ENCODE measurements at regions not wholly inside any gene's neighbourhood (a gene's known extent, or its start where the extent isn't known, plus 50 kb on each side); places are given as distances from the start of the nearest gene placed in this dataset.
"Not testable (repeated sequence)": the region's sequence is repeated elsewhere in the genome, so short reads cannot be mapped to it uniquely, and the experiment has no call there.

- Histone ChIP-seq H3K9me3 (no peaks in the 10 kb centered on the region), H3K36me3 (replicated peaks) (no peaks in the 10 kb centered on the region), H3K27me3 (ENCODE audit: low read depth) (no peaks in the 10 kb centered on the region), H3K4me1 (no peaks in the 10 kb centered on the region), H3K4me3 (no peak overlapping the region)
- in situ Hi-C loops (cut with MboI; ENCODE audit: low sequenced_read_pairs): no loop called here
- no peak for DNase-seq (ENCODE audit: low spot score in 2 of 2)
Observed at GRCh38 chr9:30197954-30198353, 2186.5 kb upstream of the ACO1 start.

- in situ Hi-C loops (cut with MboI; ENCODE audit: low sequenced_read_pairs): no loop called here
- H3K36me3 ChIP-seq (replicated peaks): no peaks in the 10 kb centered on the region
- no peaks in the 10 kb centered on the region for H3K9me3 ChIP-seq
Observed at GRCh38 chr9:30198463-30199309, 2185.8 kb upstream of the ACO1 start.

GRCh38 chr9:30201024-30201423 lies 2183.4 kb upstream of the ACO1 start:
- Histone ChIP-seq H3K36me3 (replicated peaks) (no peaks in the 10 kb centered on the region), H3K4me3 (no peak overlapping the region), H3K27me3 (ENCODE audit: low read depth) (no peaks in the 10 kb centered on the region), H3K9me3 (no peaks in the 10 kb centered on the region), H3K4me1 (no peaks in the 10 kb centered on the region)
- in situ Hi-C loops (cut with MboI; ENCODE audit: low sequenced_read_pairs): no loop called here
- DNase-seq (ENCODE audit: low spot score in 2 of 2): no peak

More at GRCh38 chr9:30198463-30199309, 2185.8 kb upstream of the ACO1 start:
- no peak for DNase-seq (ENCODE audit: low spot score in 2 of 2)
- H3K27me3 ChIP-seq (ENCODE audit: low read depth): no peaks in the 10 kb centered on the region
- H3K4me3 ChIP-seq: no peak overlapping the region
- H3K4me1 ChIP-seq: no peaks in the 10 kb centered on the region

DNA sequence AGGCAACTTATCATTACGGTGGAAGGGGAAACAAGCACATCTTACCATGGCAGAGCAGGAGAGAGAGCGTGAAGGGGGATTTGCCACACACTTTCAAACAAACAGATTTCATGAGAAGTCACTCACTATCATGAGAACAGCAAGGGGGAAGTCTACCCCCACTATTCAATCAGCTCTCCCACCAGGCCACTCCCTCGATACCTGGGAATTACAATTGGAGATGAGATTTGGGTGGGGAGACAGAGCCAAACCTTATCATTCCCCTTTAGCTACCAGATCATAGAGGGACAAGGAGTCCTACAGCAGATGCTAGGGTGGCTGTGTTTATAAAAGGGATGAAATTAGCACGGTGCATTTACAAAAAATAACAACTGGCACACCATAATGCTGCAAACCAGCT lies 2149.4 kb upstream of the ACO1 start:
- DNase-seq (ENCODE audit: low spot score in 2 of 2): no peak

GRCh38 chr9:30235564-30235963 lies 2148.9 kb upstream of the ACO1 start:
- Histone ChIP-seq H3K4me1 (no peaks in the 10 kb centered on the region), H3K27me3 (ENCODE audit: low read depth) (no peaks in the 10 kb centered on the region), H3K36me3 (replicated peaks) (no peaks in the 10 kb centered on the region), H3K4me3 (no peak overlapping the region), H3K9me3 (no peaks in the 10 kb centered on the region)
- DNase-seq (ENCODE audit: low spot score in 2 of 2): no peak
- in situ Hi-C loops (cut with MboI; ENCODE audit: low sequenced_read_pairs): no loop called here

More for the DNA sequence above, 2149.4 kb upstream of the ACO1 start:
- Histone ChIP-seq H3K36me3 (replicated peaks) (no peaks in the 10 kb centered on the region), H3K4me1 (no peaks in the 10 kb centered on the region), H3K4me3 (no peak overlapping the region), H3K27me3 (ENCODE audit: low read depth) (no peaks in the 10 kb centered on the region), H3K9me3 (no peaks in the 10 kb centered on the region)
- in situ Hi-C loops (cut with MboI; ENCODE audit: low sequenced_read_pairs): no loop called here

GRCh38 chr9:30239878-30240277 lies 2144.6 kb upstream of the ACO1 start:
- Histone ChIP-seq H3K4me3 (no peak overlapping the region), H3K27me3 (ENCODE audit: low read depth) (no peaks in the 10 kb centered on the region), H3K4me1 (no peaks in the 10 kb centered on the region), H3K9me3 (no peaks in the 10 kb centered on the region), H3K36me3 (replicated peaks) (no peaks in the 10 kb centered on the region)
- in situ Hi-C loops (cut with MboI; ENCODE audit: low sequenced_read_pairs): no loop called here
- DNase-seq (ENCODE audit: low spot score in 2 of 2): no peak

DNA sequence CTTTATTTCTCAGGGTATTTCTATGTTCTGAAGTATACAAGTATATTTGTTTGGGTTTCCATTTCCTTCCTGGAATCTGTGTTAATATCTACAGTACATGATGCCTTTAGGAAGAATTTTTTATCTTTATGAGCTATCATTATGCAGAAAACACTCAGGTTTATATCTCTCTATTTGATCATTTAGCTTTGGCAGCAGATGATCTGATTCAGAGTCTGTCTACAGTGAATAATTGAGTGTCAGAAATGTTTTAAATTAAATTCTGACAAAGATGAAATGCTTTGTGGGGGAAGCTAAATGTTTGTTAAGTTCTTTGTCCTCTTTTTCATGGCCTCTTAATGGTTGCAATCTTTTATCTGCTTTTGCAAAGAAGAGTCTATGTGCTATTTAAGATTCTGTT lies 2141.0 kb upstream of the ACO1 start:
- peaks cover 5% of the 10 kb centered on the region for H3K4me1 ChIP-seq
- DNase-seq (ENCODE audit: low spot score in 2 of 2): no peak
- H3K4me3 ChIP-seq: no peak overlapping the region
- in situ Hi-C loops (cut with MboI; ENCODE audit: low sequenced_read_pairs): no loop called here
- H3K9me3 ChIP-seq: no peaks in the 10 kb centered on the region
- H3K27me3 ChIP-seq (ENCODE audit: low read depth): no peaks in the 10 kb centered on the region
- H3K36me3 ChIP-seq (replicated peaks): no peaks in the 10 kb centered on the region

DNA sequence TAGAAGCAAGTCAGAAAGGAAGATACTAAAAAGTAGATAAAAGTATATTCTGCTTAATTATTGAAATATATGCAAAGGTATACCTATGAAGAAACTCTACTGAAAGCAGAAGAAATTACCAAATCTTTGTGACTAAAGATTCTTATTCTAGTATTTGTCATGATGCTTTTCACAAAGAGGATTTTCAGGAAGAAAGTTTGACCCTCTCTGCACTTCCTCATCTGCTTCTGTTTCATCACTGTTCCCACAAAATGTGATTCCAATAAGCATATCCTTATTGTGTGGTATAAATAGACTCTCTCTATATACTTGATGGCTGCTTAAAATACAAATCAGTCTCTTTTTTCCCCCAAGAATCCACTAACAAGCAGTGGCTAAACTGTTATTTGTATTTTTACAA lies 2139.6 kb upstream of the ACO1 start:
- Histone ChIP-seq H3K36me3 (replicated peaks) (no peaks in the 10 kb centered on the region), H3K27me3 (ENCODE audit: low read depth) (no peaks in the 10 kb centered on the region), H3K9me3 (no peaks in the 10 kb centered on the region), H3K4me3 (no peak overlapping the region), H3K4me1 (peaks cover 12% of the 10 kb centered on the region)
- no peak for DNase-seq (ENCODE audit: low spot score in 2 of 2)
- in situ Hi-C loops (cut with MboI; ENCODE audit: low sequenced_read_pairs): no loop called here

DNA sequence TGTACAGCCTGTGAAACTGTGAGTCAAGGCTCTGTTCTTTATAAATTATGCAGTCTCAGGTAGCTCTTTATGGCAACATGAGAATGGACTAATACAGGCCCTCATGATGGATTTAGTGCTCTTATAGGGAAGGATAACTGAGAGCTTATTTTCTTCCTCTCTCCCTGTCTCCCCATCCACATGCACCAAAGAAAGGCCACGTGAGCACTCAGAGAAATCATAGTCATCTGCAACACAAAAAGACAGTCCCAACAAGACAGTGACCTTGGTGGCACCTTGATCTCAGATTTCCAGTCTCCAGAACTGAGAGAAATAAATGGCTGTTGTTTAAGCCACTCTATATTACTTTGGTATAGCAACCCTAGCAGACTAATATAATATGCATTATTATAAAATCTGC lies 2133.6 kb upstream of the ACO1 start:
- no peaks in the 10 kb centered on the region for H3K27me3 ChIP-seq (ENCODE audit: low read depth)
- H3K9me3 ChIP-seq: no peaks in the 10 kb centered on the region
- in situ Hi-C loops (cut with MboI; ENCODE audit: low sequenced_read_pairs): no loop called here
- H3K4me3 ChIP-seq: no peak overlapping the region
- peaks cover 20% of the 10 kb centered on the region for H3K4me1 ChIP-seq
- no peaks in the 10 kb centered on the region for H3K36me3 ChIP-seq (replicated peaks)
- peak; percentile 20 for DNase-seq (ENCODE audit: low spot score in 2 of 2)

DNA sequence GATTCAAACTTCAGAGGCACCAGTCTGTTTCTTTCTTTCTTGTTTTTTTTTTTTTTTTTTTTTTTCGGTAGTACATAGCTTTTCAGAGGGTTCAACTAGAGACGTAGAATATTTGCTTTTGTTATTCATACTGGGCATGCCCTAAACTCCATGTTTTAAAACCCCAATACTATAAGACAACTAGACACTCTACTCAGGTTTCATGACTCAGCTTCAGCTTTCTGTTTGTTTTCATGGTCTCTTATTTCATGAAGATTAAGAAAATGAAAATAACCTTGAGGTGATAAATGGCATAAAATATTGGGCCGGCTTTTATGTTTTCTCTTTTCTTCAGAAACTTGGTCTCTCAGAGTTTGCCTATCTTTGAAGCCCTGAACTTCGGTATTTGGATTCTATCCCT lies 2126.3 kb upstream of the ACO1 start:
- H3K27me3 ChIP-seq (ENCODE audit: low read depth): no peaks in the 10 kb centered on the region
- DNase-seq (ENCODE audit: low spot score in 2 of 2): no peak
- in situ Hi-C loops (cut with MboI; ENCODE audit: low sequenced_read_pairs): no loop called here
- no peaks in the 10 kb centered on the region for H3K36me3 ChIP-seq (replicated peaks)
- no peak overlapping the region for H3K4me3 ChIP-seq
- H3K9me3 ChIP-seq: no peaks in the 10 kb centered on the region
- no peaks in the 10 kb centered on the region for H3K4me1 ChIP-seq

DNA sequence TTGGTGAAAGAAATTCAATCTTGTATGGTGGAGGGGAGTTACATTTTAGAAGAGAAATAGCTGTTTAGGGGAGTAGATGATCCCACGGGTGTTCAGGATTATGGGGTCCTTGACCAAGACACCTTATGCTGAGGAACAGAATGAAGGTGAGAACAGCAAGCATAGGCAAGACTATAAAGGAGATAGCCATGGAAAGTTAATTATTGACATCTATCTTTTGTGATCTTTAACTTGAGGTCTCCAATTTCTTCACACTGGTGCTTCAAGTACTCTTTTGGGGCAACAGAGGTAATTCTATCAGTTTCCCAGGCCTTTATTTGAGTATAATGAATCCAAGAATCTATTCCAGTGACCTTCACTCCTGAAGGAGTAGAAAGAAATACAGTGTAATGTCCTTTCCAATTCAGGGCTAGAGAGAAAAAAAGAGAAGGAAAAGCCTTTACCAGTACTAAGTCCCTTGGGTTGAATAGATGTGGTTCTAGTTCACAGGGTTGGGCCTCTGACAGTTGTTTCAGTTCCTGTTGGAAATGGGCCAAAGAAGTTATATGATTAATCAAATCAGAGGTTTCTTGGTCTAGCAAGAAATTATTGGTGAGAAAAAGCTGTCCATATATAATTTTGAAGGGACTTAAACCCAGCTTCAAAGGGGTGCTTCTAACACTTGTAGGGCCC lies 2104.1 kb upstream of the ACO1 start:
- H3K27me3 ChIP-seq (ENCODE audit: low read depth): no peaks in the 10 kb centered on the region
- no peaks in the 10 kb centered on the region for H3K4me1 ChIP-seq
- no peak overlapping the region for H3K4me3 ChIP-seq
- in situ Hi-C loops (cut with MboI; ENCODE audit: low sequenced_read_pairs): no loop called here
- no peaks in the 10 kb centered on the region for H3K9me3 ChIP-seq
- H3K36me3 ChIP-seq (replicated peaks): no peaks in the 10 kb centered on the region
- no peak for DNase-seq (ENCODE audit: low spot score in 2 of 2)

DNA sequence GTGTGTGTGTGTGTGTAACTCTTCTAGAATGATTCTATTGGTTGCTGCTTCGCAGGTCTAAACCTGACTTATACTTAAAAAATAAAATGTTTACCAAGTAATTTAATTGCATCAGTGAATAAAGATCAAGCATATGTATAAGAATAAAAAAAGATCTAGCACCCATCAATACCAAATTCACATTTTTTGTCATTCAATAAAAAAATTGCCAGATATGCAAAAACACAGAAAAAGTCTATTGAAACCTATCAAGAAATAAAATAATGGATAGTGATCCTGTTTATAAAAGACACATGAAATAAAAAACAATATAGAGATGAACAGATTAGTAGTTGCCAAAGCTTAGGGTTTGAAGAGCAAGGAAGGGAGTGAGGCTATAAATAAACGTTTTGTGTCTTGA lies 2095.0 kb upstream of the ACO1 start:
- in situ Hi-C loops (cut with MboI; ENCODE audit: low sequenced_read_pairs): no loop called here
- H3K4me3 ChIP-seq: no peak overlapping the region
- H3K27me3 ChIP-seq (ENCODE audit: low read depth): no peaks in the 10 kb centered on the region
- no peak for DNase-seq (ENCODE audit: low spot score in 2 of 2)
- H3K36me3 ChIP-seq (replicated peaks): no peaks in the 10 kb centered on the region
- no peaks in the 10 kb centered on the region for H3K4me1 ChIP-seq
- no peaks in the 10 kb centered on the region for H3K9me3 ChIP-seq

GRCh38 chr9:30292026-30292425 lies 2092.4 kb upstream of the ACO1 start:
- H3K4me3 ChIP-seq; H3K36me3 ChIP-seq (replicated peaks); DNase-seq (ENCODE audit: low spot score in 2 of 2); H3K4me1 ChIP-seq; H3K9me3 ChIP-seq; H3K27me3 ChIP-seq (ENCODE audit: low read depth); in situ Hi-C loops (cut with MboI; ENCODE audit: low sequenced_read_pairs): not testable (repeated sequence)

- Histone ChIP-seq H3K4me1 (no peaks in the 10 kb centered on the region), H3K36me3 (replicated peaks) (no peaks in the 10 kb centered on the region), H3K4me3 (no peak overlapping the region), H3K27me3 (ENCODE audit: low read depth) (no peaks in the 10 kb centered on the region), H3K9me3 (no peaks in the 10 kb centered on the region)
- no peak for DNase-seq (ENCODE audit: low spot score in 2 of 2)
- in situ Hi-C loops (cut with MboI; ENCODE audit: low sequenced_read_pairs): no loop called here
Observed at GRCh38 chr9:30293231-30293630, 2091.2 kb upstream of the ACO1 start.

Measured in HAP-1 (cell line).